OCI-LY7 (cell line): ENCODE measurements at regions not wholly inside any gene's neighbourhood (a gene's known extent, or its start where the extent isn't known, plus 50 kb on each side); places are given as distances from the start of the nearest gene placed in this dataset.

Experiments used
- BruUV-seq: library from RNA; stranded (reverse); fragments of 400-500 nt; replicated peaks from 2 replicates; lab custom pipeline; 2021; lab: Mats Ljungman, UMichigan
- CTCF ChIA-PET: fragments of 300-600 bp; sonication (Branson Sonifier 250); formaldehyde crosslinking; loops from one replicate; lab custom pipeline; 2022; ENCODE audit warnings: antibody characterized with exemption; ENCODE audit not compliant: unreplicated experiment; lab: Charles Lee
- POLR2A ChIA-PET: fragments of 300-600 bp; sonication (Branson Sonifier 250); formaldehyde crosslinking; loops from one replicate; lab custom pipeline; 2022; ENCODE audit warnings: antibody characterized with exemption; lab: Charles Lee
- DNase-seq: peaks from one replicate; pipeline ENCODE4 v3.0.0-alpha.2; 2015; ENCODE audit warnings: low spot score
- H2AFZ ChIP-seq: fragments of 200-600 bp; sonication (generic), shearing (Covaris generic); 2 replicates; pipeline ENCODE4 v1.6.1; 2014; ENCODE audit warnings: mild to moderate bottlenecking, antibody characterized with exemption, low read length, moderate library complexity
- H3K27ac ChIP-seq: fragments of 200-600 bp; sonication (generic); 2 replicates; pipeline ENCODE4 v1.5.1; 2014; ENCODE audit warnings: mixed run types, low read depth, mild to moderate bottlenecking, moderate library complexity, low read length, inconsistent platforms; ENCODE audit not compliant: poor library complexity, severe bottlenecking
- H3K36me3 ChIP-seq: fragments of 200-600 bp; sonication (generic); 2 replicates; pipeline ENCODE4 v1.6.1; 2014; ENCODE audit warnings: mild to moderate bottlenecking, antibody characterized with exemption, low read length, moderate library complexity, mixed read lengths; ENCODE audit not compliant: insufficient read depth
- H3K4me1 ChIP-seq: fragments of 200-600 bp; sonication (generic); 2 replicates; pipeline ENCODE4 v1.5.1; 2014; ENCODE audit warnings: mild to moderate bottlenecking, low read length; ENCODE audit not compliant: insufficient read depth, poor library complexity, severe bottlenecking
- H3K4me2 ChIP-seq: fragments of 200-600 bp; sonication (generic); 2 replicates; pipeline ENCODE4 v1.6.1; 2014; ENCODE audit warnings: mild to moderate bottlenecking, low read length
- H3K4me3 ChIP-seq: fragments of 200-600 bp; sonication (generic); 2 replicates; pipeline ENCODE4 v1.5.1; 2014; ENCODE audit warnings: mild to moderate bottlenecking, low read depth, low read length; ENCODE audit not compliant: poor library complexity, severe bottlenecking
- H3K79me2 ChIP-seq: fragments of 200-600 bp; sonication (generic); 2 replicates; pipeline ENCODE4 v1.6.1; 2016; ENCODE audit warnings: low read depth, mild to moderate bottlenecking, low read length, moderate library complexity, mixed read lengths; ENCODE audit not compliant: insufficient read depth
- H3K9me2 ChIP-seq: fragments of 200-600 bp; sonication (generic); 2 replicates; pipeline ENCODE4 v1.6.1; 2016; ENCODE audit warnings: mild to moderate bottlenecking, low read length, mixed read lengths; ENCODE audit not compliant: insufficient read depth
- H3K9me3 ChIP-seq: fragments of 200-600 bp; sonication (generic); 2 replicates; pipeline ENCODE4 v1.6.1; 2014; ENCODE audit warnings: mild to moderate bottlenecking, mixed run types, low read length, mixed read lengths
- H4K20me1 ChIP-seq: fragments of 200-600 bp; sonication (generic); 2 replicates; pipeline ENCODE4 v1.6.1; 2014; ENCODE audit warnings: mild to moderate bottlenecking, antibody characterized with exemption, low read length, moderate library complexity, mixed read lengths; ENCODE audit not compliant: insufficient read depth
- EZH2phosphoT487 ChIP-seq: fragments of 200-600 bp; sonication (generic); IDR thresholded peaks from 2 replicates; pipeline ENCODE4 v1.6.1; 2018; ENCODE audit warnings: low read depth, borderline replicate concordance, mild to moderate bottlenecking, mixed run types, antibody characterized with exemption, low read length, moderate library complexity, mixed read lengths
- intact Hi-C: fragments of 100-400 bp; cut with micrococcal nuclease; formaldehyde crosslinking; loops from one replicate; pipeline ENCODE4 v1.10.0; 2022; ENCODE audit not compliant: unreplicated experiment
- TF ChIP-seq, protein P1 (sequence below): fragments of 200-600 bp; sonication (generic); conservative IDR thresholded peaks from 2 replicates; pipeline ENCODE4 v1.5.1; 2014; ENCODE audit warnings: mild to moderate bottlenecking, antibody characterized with exemption, low read length, moderate library complexity, mixed read lengths

DNA sequence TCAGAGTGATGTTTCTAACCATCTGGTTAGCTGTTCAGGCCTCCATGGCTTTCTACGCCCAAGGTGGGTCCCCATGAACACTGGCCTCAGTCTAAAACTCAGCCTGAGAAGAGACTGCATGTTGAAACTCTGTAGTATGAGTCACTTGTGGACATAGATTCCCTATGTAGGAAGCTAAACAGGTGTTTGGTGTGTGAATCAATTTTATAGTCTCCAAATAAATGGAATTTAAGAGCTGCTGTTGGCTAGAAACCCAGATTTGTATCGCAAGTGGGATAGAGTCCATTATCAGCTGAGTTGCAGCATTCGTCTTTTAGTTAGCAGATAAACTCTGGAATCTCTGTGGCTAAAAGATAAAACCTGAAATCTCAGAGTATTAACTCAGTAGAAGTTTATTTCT lies 131.4 kb downstream of the KCNS3 start:
- Histone ChIP-seq H3K27ac (no peak overlapping the region), H4K20me1 (no peaks in the 10 kb centered on the region), H3K9me2 (no peaks in the 10 kb centered on the region), H3K4me2 (no peak overlapping the region), H3K9me3 (no peaks in the 10 kb centered on the region), H2AFZ (no peak overlapping the region), H3K79me2 (no peaks in the 10 kb centered on the region), H3K4me3 (no peak overlapping the region), H3K4me1 (no peaks in the 10 kb centered on the region), H3K36me3 (no peaks in the 10 kb centered on the region)
- TF ChIP-seq EZH2phosphoT487 = no peak
- TF ChIP-seq, protein P1, sequence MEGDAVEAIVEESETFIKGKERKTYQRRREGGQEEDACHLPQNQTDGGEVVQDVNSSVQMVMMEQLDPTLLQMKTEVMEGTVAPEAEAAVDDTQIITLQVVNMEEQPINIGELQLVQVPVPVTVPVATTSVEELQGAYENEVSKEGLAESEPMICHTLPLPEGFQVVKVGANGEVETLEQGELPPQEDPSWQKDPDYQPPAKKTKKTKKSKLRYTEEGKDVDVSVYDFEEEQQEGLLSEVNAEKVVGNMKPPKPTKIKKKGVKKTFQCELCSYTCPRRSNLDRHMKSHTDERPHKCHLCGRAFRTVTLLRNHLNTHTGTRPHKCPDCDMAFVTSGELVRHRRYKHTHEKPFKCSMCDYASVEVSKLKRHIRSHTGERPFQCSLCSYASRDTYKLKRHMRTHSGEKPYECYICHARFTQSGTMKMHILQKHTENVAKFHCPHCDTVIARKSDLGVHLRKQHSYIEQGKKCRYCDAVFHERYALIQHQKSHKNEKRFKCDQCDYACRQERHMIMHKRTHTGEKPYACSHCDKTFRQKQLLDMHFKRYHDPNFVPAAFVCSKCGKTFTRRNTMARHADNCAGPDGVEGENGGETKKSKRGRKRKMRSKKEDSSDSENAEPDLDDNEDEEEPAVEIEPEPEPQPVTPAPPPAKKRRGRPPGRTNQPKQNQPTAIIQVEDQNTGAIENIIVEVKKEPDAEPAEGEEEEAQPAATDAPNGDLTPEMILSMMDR = no peak
- ChIA-PET CTCF (no interaction called here), POLR2A (no interaction called here)
- no peak for DNase-seq
- BruUV-seq = no TSS peak
- intact Hi-C loops = no loop called here

DNA sequence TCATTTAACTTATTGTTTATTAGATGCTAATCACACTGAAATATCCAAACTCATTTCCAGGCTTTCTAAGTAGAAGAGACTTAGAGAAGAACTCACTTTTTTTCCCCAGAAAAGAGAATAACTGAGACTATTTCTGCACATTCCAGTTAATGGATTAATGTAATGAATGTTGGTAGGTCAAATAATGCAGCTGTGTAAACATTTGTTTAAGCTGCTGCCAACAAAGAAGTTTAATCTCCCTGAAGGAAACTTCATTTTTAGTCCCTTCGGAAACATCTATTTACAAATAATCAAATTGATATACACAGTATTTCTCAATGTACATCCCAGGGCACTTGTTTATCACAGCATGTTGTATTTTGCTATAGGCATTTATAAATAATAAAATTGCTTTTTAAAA lies 126.9 kb downstream of the KCNS3 start:
- no peaks in the 10 kb centered on the region for H3K79me2 ChIP-seq
- H3K9me3 ChIP-seq = no peaks in the 10 kb centered on the region
- no peak overlapping the region for H3K4me2 ChIP-seq
- no peaks in the 10 kb centered on the region for H3K9me2 ChIP-seq
- BruUV-seq = no TSS peak
- H3K36me3 ChIP-seq = no peaks in the 10 kb centered on the region
- DNase-seq = no peak
- no peak overlapping the region for H3K4me3 ChIP-seq
- no peak overlapping the region for H3K27ac ChIP-seq
- no peaks in the 10 kb centered on the region for H4K20me1 ChIP-seq
- no peak for TF ChIP-seq EZH2phosphoT487
- TF ChIP-seq, protein P1 = no peak
- intact Hi-C loops = no loop called here
- H3K4me1 ChIP-seq = no peaks in the 10 kb centered on the region
- H2AFZ ChIP-seq = no peak overlapping the region
- CTCF ChIA-PET = no interaction called here
- POLR2A ChIA-PET = no interaction called here

GRCh38 chr2:18001671-18002070 lies 123.2 kb downstream of the KCNS3 start:
- intact Hi-C loops = no loop called here
- TF ChIP-seq EZH2phosphoT487 = no peak
- TF ChIP-seq, protein P1 = peak; percentile 70
- ChIA-PET CTCF (no interaction called here), POLR2A (no interaction called here)
- H3K4me2 ChIP-seq = no peak overlapping the region
- no peaks in the 10 kb centered on the region for H3K9me3 ChIP-seq
- DNase-seq = no peak
- no peak overlapping the region for H3K4me3 ChIP-seq
- H3K36me3 ChIP-seq = no peaks in the 10 kb centered on the region
- H4K20me1 ChIP-seq = no peaks in the 10 kb centered on the region
- no peak overlapping the region for H2AFZ ChIP-seq
- no peak overlapping the region for H3K27ac ChIP-seq
- H3K9me2 ChIP-seq = no peaks in the 10 kb centered on the region
- BruUV-seq = no TSS peak
- H3K4me1 ChIP-seq = no peaks in the 10 kb centered on the region
- no peaks in the 10 kb centered on the region for H3K79me2 ChIP-seq
